RWPE2 (cell line): ENCODE measurements at regions not wholly inside any gene's neighbourhood (a gene's known extent, or its start where the extent isn't known, plus 50 kb on each side); places are given as distances from the start of the nearest gene placed in this dataset.
"Not testable (repeated sequence)": the region's sequence is repeated elsewhere in the genome, so short reads cannot be mapped to it uniquely, and the experiment has no call there.

Experiments
- ATAC-seq: fragments of 200-7000 bp; cut with Tn5 transposase; 3 replicates; pipeline ENCODE4 v1.9.1; 2021; ENCODE audit warnings: low read depth
- DNase-seq: peaks from one replicate; pipeline ENCODE4 v3.0.0-alpha.2; 2020; ENCODE audit warnings: low spot score
- H3K27ac ChIP-seq: fragments of 450-650 bp; 2 replicates; pipeline ENCODE4 v1.5.1; 2017; ENCODE audit warnings: mild to moderate bottlenecking; ENCODE audit not compliant: poor library complexity, severe bottlenecking
- H3K27me3 ChIP-seq: fragments of 250-450 bp; sonication (Bioruptor Pico); 2 replicates; pipeline ENCODE4 v1.5.1; 2021; ENCODE audit warnings: mild to moderate bottlenecking, moderate library complexity; ENCODE audit not compliant: insufficient read depth, poor library complexity, severe bottlenecking
- H3K36me3 ChIP-seq: fragments of 250-450 bp; sonication (Bioruptor Pico); 2 replicates; pipeline ENCODE4 v1.5.1; 2020; ENCODE audit warnings: low read depth, mild to moderate bottlenecking, moderate library complexity
- H3K4me1 ChIP-seq: fragments of 250-450 bp; sonication (Bioruptor Pico); 2 replicates; pipeline ENCODE4 v1.5.1; 2021; ENCODE audit warnings: mild to moderate bottlenecking, moderate library complexity; ENCODE audit not compliant: insufficient read depth, poor library complexity, severe bottlenecking
- H3K4me3 ChIP-seq: fragments of 250-450 bp; sonication (Bioruptor Pico); 2 replicates; pipeline ENCODE4 v1.5.1; 2021; ENCODE audit warnings: mild to moderate bottlenecking, moderate library complexity; ENCODE audit not compliant: severe bottlenecking
- H3K9me3 ChIP-seq: fragments of 250-450 bp; sonication (Bioruptor Pico); 2 replicates; pipeline ENCODE4 v1.5.1; 2021; ENCODE audit warnings: mild to moderate bottlenecking, moderate library complexity; ENCODE audit not compliant: severe bottlenecking
- TF ChIP-seq, protein P1 (sequence below): fragments of 450-650 bp; IDR thresholded peaks from one replicate; pipeline ENCODE4 v1.5.1; 2017; ENCODE audit warnings: mild to moderate bottlenecking, moderate library complexity; ENCODE audit not compliant: poor library complexity, severe bottlenecking

DNA sequence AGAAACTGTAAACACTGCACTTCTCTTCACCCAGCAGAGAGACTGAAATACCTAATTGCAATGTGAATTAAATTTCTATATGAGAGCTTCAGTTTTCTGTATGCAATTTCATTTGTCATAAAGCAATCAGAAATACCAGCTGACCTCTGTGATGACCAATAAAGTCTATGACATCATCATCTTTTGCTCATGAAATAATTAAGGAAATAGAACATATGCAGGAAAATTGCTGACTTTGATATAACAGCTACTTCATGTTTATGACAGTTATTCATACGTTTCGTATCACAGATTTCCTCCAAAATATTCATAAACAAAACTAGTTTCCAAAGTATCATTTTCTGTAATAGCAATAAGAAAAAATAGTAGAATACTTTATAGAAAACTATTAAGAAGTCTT, 652.3 kb downstream of the SLCO4C1 start:
- Histone ChIP-seq H3K27me3 (peaks cover 3% of the 10 kb centered on the region), H3K36me3 (no peaks in the 10 kb centered on the region), H3K9me3 (no peaks in the 10 kb centered on the region), H3K4me1 (no peaks in the 10 kb centered on the region), H3K4me3 (no peak overlapping the region), H3K27ac (no peak overlapping the region)
- ATAC-seq: no peak
- no peak for DNase-seq
- TF ChIP-seq, protein P1, sequence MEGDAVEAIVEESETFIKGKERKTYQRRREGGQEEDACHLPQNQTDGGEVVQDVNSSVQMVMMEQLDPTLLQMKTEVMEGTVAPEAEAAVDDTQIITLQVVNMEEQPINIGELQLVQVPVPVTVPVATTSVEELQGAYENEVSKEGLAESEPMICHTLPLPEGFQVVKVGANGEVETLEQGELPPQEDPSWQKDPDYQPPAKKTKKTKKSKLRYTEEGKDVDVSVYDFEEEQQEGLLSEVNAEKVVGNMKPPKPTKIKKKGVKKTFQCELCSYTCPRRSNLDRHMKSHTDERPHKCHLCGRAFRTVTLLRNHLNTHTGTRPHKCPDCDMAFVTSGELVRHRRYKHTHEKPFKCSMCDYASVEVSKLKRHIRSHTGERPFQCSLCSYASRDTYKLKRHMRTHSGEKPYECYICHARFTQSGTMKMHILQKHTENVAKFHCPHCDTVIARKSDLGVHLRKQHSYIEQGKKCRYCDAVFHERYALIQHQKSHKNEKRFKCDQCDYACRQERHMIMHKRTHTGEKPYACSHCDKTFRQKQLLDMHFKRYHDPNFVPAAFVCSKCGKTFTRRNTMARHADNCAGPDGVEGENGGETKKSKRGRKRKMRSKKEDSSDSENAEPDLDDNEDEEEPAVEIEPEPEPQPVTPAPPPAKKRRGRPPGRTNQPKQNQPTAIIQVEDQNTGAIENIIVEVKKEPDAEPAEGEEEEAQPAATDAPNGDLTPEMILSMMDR: no peak

DNA sequence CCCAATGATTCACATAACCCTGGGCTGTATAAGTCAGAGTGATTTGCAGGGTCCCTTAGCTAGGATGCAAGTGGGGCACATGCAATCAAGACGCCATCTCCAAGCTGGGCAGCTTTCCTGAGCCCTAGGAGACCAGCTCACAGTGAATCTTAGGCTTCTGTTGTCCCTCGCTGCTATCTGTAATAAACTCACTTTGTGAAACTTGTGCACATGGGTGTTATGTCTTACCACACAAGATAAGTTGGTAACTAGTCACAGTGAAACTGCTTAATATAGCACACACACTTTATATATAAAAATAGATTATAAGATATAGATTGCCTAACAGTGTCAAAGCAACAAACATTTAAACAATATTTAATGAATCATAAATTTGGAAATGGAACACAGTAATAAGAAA, 658.5 kb downstream of the SLCO4C1 start:
- H3K27me3 ChIP-seq: peaks cover 4% of the 10 kb centered on the region
- H3K4me3 ChIP-seq: no peak overlapping the region
- H3K9me3 ChIP-seq: no peaks in the 10 kb centered on the region
- H3K4me1 ChIP-seq: no peaks in the 10 kb centered on the region
- no peak for DNase-seq
- TF ChIP-seq, protein P1: no peak
- peak; percentile 21; the same call in 1 of the 3 replicates for ATAC-seq
- no peaks in the 10 kb centered on the region for H3K36me3 ChIP-seq
- H3K27ac ChIP-seq: no peak overlapping the region

DNA sequence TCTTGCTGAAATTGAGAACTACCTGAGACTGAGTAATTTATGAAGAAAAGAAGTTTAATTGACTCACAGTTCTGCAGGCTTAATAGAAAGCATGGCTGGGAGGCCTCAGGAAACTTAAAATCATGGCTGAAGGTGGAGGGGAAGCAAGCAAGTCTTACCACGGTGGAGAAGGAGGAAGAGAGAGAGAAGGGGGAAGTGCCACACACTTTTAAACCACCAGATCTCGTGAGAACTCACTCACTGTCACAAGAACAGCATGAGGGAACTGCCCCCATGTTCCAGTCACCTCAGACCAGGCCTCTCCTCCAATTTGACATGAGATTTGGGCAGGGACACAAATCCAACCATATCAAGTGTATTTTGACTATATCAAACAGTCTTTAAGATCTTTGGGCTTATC, 668.3 kb downstream of the SLCO4C1 start:
- not testable (repeated sequence) for DNase-seq, H3K4me1 ChIP-seq, H3K36me3 ChIP-seq, H3K27ac ChIP-seq, H3K4me3 ChIP-seq, H3K27me3 ChIP-seq, H3K9me3 ChIP-seq, ATAC-seq

DNA sequence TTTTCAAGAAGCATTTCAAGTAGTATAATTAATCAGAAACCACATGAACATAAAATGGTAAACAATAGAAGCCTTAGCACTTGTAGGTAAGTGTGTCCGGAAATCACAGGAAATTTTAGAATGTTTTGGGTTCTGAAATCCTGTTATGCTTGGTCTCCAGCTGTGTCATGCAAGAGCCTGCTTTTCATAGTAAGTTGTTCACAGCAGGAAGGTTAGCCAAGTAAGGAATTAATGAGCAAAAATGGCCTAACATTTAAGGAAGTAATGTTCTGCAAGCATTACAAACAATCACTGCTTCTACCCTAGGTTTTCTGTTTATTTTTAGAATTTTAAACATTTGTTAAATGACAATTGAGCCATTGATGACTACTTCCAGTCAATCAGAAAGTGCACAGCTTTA, 669.5 kb downstream of the SLCO4C1 start:
- ATAC-seq: no peak
- no peak overlapping the region for H3K27ac ChIP-seq
- H3K36me3 ChIP-seq: no peaks in the 10 kb centered on the region
- no peaks in the 10 kb centered on the region for H3K9me3 ChIP-seq
- TF ChIP-seq, protein P1: no peak
- no peak for DNase-seq
- H3K27me3 ChIP-seq: no peaks in the 10 kb centered on the region
- H3K4me3 ChIP-seq: no peak overlapping the region
- H3K4me1 ChIP-seq: no peaks in the 10 kb centered on the region

- TF ChIP-seq, protein P1: no peak
- H3K36me3 ChIP-seq: no peaks in the 10 kb centered on the region
- no peak for DNase-seq
Observed at GRCh38 chr5:101611039-101611438, 685.0 kb downstream of the SLCO4C1 start.

More at GRCh38 chr5:101611039-101611438, 685.0 kb downstream of the SLCO4C1 start:
- Histone ChIP-seq H3K9me3 (no peaks in the 10 kb centered on the region), H3K27ac (no peak overlapping the region), H3K4me3 (no peak overlapping the region), H3K27me3 (no peaks in the 10 kb centered on the region), H3K4me1 (no peaks in the 10 kb centered on the region)
- no peak for ATAC-seq
